Retinal pigment epithelial cell (primary cell): ENCODE measurements at regions not wholly inside any gene's neighbourhood (a gene's known extent, or its start where the extent isn't known, plus 50 kb on each side); places are given as distances from the start of the nearest gene placed in this dataset.

Experiments
- DNase-seq: peaks from one replicate; pipeline ENCODE4 v3.0.0-alpha.2; 2010; ENCODE audit warnings: low read depth
- H3K4me3 ChIP-seq: 2 replicates; pipeline ENCODE4 v1.5.1; 2011; ENCODE audit warnings: mild to moderate bottlenecking, low read length, control low read depth, moderate library complexity
- CTCF ChIP-seq: conservative IDR thresholded peaks from 2 replicates; pipeline ENCODE4 v1.5.1; 2011; ENCODE audit warnings: low read depth, low read length, control low read depth, inconsistent platforms

- H3K4me3 ChIP-seq, result no peak overlapping the region
- no peak for TF ChIP-seq CTCF
- DNase-seq, result no peak
Observed at GRCh38 chr1:194073833-194074232, 887.4 kb upstream of the B3GALT2 start.

GRCh38 chr1:194071205-194071604 lies 884.8 kb upstream of the B3GALT2 start:
- DNase-seq, result no peak

GRCh38 chr1:194069831-194070218 lies 883.4 kb upstream of the B3GALT2 start:
- DNase-seq, result no peak
- no peak for TF ChIP-seq CTCF
- no peak overlapping the region for H3K4me3 ChIP-seq

More at GRCh38 chr1:194071205-194071604, 884.8 kb upstream of the B3GALT2 start:
- H3K4me3 ChIP-seq, result no peak overlapping the region
- no peak for TF ChIP-seq CTCF

- no peak for DNase-seq
- no peak overlapping the region for H3K4me3 ChIP-seq
Observed at GRCh38 chr1:194069168-194069830, 882.9 kb upstream of the B3GALT2 start.

GRCh38 chr1:194068446-194069167 lies 882.2 kb upstream of the B3GALT2 start:
- TF ChIP-seq CTCF, result no peak
- DNase-seq, result no peak
- no peak overlapping the region for H3K4me3 ChIP-seq

More at GRCh38 chr1:194069168-194069830, 882.9 kb upstream of the B3GALT2 start:
- TF ChIP-seq CTCF, result no peak

GRCh38 chr1:194067772-194068171 lies 881.4 kb upstream of the B3GALT2 start:
- no peak overlapping the region for H3K4me3 ChIP-seq
- TF ChIP-seq CTCF, result no peak
- no peak for DNase-seq

GRCh38 chr1:194062962-194063361 lies 876.5 kb upstream of the B3GALT2 start:
- DNase-seq, result no peak
- TF ChIP-seq CTCF, result no peak
- H3K4me3 ChIP-seq, result no peak overlapping the region
